Fibroblast of the aortic adventitia (primary cell): ENCODE measurements at regions not wholly inside any gene's neighbourhood (a gene's known extent, or its start where the extent isn't known, plus 50 kb on each side); places are given as distances from the start of the nearest gene placed in this dataset.

Source experiments
- DNase-seq: peaks from one replicate; pipeline ENCODE4 v3.0.0-alpha.2; 2010; ENCODE audit warnings: low read depth
- H3K4me3 ChIP-seq: 2 replicates; pipeline ENCODE4 v1.5.1; 2011; ENCODE audit warnings: low read depth, mild to moderate bottlenecking, control low read depth, low read length, moderate library complexity
- TF ChIP-seq, protein P1 (sequence below): IDR thresholded peaks from 2 replicates; pipeline ENCODE4 v1.5.1; 2011; ENCODE audit warnings: mild to moderate bottlenecking, low read length, control low read depth, inconsistent platforms; ENCODE audit not compliant: insufficient read depth

DNA sequence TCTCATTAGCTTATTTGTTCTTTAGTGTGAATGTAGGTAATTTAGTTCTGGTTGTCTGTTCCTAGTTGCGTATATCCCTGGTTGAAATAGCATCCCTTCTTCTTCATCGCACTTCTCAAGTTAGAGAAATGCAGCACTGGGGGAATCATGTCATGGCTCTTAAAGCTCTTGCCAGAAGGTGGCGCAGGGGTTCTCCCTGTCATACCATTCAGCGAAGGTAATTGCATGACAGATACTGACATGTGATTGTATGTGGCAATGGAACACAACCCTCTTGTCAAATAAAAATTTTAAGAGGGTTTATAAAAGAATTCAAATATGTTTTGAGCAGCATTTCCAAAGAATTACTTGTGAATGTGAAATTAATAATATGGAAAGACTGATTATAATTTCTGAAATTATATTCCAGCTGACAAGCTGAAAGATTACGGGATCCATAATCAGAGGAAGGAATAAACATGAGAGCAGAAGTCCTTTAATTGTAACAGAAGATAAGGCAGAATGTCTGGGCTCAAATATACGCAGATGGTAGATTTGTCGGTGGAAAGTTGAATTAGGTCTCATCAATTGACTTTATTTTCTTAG, 411.7 kb downstream of the DSEL start:
- no peak overlapping the region for H3K4me3 ChIP-seq
- DNase-seq = peak; percentile 70
- TF ChIP-seq, protein P1, sequence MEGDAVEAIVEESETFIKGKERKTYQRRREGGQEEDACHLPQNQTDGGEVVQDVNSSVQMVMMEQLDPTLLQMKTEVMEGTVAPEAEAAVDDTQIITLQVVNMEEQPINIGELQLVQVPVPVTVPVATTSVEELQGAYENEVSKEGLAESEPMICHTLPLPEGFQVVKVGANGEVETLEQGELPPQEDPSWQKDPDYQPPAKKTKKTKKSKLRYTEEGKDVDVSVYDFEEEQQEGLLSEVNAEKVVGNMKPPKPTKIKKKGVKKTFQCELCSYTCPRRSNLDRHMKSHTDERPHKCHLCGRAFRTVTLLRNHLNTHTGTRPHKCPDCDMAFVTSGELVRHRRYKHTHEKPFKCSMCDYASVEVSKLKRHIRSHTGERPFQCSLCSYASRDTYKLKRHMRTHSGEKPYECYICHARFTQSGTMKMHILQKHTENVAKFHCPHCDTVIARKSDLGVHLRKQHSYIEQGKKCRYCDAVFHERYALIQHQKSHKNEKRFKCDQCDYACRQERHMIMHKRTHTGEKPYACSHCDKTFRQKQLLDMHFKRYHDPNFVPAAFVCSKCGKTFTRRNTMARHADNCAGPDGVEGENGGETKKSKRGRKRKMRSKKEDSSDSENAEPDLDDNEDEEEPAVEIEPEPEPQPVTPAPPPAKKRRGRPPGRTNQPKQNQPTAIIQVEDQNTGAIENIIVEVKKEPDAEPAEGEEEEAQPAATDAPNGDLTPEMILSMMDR = peak; percentile 83

DNA sequence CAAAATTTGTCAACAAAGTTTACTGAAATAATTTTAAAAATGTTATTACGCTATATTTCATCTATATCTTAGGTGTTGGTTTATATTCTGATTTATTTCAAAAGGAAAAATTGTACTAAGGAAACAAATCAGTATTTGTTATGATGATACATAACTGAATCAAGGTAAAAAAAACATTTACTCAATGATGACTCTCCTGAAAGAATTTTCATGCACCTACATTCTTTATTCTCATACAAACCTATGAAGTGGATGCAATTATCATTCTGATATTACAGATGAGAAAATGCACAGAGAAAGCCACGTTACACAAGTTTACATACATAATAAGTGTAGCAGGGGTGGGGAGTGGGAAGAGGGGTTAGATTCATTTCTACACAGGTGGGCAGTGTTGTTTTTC, 422.4 kb downstream of the DSEL start:
- TF ChIP-seq, protein P1 = no peak

DNA sequence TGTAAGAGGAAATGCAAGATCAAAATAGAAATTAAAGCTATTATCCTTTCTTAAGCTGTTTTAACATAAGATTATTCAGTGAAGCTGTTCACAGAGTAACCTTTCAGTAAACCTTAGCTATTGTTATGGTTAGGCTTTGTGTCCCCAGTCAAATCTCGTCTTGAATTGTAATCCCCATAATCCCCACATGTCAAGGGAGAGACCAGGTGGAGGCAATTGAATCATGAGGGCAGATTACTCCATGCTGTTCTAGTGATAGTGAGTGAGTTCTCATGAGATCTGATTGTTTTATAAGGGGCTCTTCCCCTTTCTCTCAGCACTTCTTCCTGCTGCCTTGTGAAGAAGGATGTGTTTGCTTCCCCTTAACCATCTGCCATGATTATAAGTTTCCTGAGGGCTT, 424.4 kb downstream of the DSEL start:
- no peak for DNase-seq
- TF ChIP-seq, protein P1 = no peak
- H3K4me3 ChIP-seq = no peak overlapping the region

More for the DNA sequence above, 422.4 kb downstream of the DSEL start:
- no peak for DNase-seq
- no peak overlapping the region for H3K4me3 ChIP-seq

DNA sequence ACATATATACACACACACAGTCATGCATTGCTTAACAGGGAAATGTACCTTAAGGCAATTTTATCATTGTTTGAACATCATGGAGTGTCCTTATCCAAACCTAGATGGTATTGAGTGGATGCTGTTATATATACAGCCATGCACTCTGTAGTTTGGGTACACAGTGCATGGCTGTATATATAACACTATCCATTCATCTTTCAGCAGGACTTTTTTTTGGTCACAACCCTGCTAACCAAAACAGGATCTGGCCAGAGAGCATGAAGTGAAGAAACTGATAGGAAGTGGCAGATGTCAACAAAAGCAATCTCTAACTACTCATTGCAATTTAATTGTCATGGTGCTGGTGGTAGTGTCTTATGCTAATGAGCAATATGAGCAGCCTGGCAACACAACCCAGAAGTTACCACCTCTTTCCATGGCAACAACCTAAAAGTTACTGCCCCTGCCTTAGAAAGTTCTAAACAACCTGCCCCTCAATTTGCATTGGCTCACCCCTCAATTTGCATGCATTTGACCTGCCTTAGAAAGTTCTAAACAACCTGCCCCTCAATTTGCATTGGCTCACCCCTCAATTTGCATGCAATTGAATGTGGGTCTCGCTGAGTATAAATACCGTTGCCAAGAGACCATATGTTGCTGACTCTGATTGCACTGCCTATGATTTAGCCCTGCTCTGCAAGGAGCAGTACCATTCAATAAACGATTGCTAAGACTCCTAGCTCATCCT, 434.9 kb downstream of the DSEL start:
- DNase-seq = no peak
- TF ChIP-seq, protein P1 = no peak
- no peak overlapping the region for H3K4me3 ChIP-seq

DNA sequence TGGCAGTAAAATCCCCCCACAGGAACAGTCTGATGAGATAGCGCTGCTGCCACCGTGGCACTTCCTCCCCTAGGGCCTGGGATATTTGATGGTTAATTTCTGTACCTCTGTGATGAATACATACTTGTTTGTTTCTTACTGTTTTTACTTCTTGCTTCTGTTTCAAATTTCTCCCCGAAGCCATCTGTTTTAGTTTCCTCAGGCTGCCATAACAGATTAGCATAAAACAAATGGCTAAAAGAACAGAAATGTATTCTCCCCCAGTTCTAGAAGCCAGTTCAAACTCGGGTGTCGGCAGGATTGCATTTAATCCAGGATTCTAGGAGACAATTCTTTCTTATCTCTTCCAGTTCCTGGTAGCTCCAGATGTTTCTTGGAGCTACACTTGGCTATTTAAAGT, 435.9 kb downstream of the DSEL start:
- no peak for DNase-seq
- no peak overlapping the region for H3K4me3 ChIP-seq
- TF ChIP-seq, protein P1 = no peak

DNA sequence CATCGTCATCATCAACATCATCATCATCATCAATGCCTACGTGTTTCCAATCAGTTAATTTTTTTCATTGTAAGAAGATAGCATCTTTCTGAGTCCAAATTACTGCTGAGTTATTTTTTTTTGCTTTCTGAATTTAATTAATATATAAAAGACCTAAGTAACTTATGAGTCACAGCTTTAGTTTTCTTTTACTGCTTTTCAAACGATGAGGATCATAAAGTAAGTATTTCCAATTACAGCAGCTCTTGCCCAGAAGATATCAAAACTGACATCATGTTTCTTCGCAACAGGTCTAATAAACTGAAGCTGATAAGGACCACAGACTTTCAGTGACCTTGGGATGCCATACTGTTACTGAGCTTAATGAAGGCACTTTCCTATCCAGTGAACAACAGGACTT, 442.2 kb downstream of the DSEL start:
- no peak for DNase-seq
- H3K4me3 ChIP-seq = no peak overlapping the region
- TF ChIP-seq, protein P1 = no peak

DNA sequence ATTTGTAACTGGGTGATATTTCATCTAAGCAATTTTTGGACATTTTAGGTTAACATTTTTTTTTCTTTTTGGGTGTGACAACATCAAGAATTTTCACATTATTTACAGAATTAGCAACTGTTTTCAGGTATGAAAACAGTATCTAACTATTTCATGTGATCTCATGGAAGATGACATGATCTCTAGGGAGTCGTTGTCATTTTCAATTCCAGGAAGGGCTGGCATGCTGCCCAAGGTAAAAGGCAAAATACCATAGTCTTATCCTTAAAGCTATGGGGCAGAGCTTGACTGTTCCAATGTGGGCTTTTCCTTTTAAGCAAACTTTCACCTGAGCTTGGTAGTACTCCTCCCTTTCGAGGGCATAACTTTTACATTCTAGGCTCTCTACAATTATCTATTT, 443.7 kb downstream of the DSEL start:
- no peak overlapping the region for H3K4me3 ChIP-seq
- DNase-seq = no peak
- TF ChIP-seq, protein P1 = no peak
